HUDEP-2 (cell line): ENCODE measurements at regions not wholly inside any gene's neighbourhood (a gene's known extent, or its start where the extent isn't known, plus 50 kb on each side); places are given as distances from the start of the nearest gene placed in this dataset.

Source experiments
- DNase-seq, 76 experiments: peaks; one replicate each; lab custom pipeline; 2025; ENCODE audit not compliant: unreplicated experiment in 76 of 76; lab: John Stamatoyannopoulos, UW

- no peak for DNase-seq
These were observed 140.5 kb downstream of the TSN start for GRCh38 chr2:121895723-121896571.

- DNase-seq, result peak in 42 of 76 experiments; percentile 1 to 57 (median 17)
These were observed 142.0 kb downstream of the TSN start for GRCh38 chr2:121897335-121897970.

GRCh38 chr2:121898483-121898882 is 143.0 kb downstream of the TSN start:
- no peak for DNase-seq

GRCh38 chr2:121900391-121900790 is 144.9 kb downstream of the TSN start:
- no peak for DNase-seq

- DNase-seq, result no peak
These were observed 146.7 kb downstream of the TSN start for GRCh38 chr2:121902171-121902591.

GRCh38 chr2:121902616-121903015 is 147.2 kb downstream of the TSN start:
- DNase-seq, result no peak

- DNase-seq, result no peak
These were observed 147.7 kb downstream of the TSN start for GRCh38 chr2:121903037-121903689.

GRCh38 chr2:121904656-121905055 is 149.2 kb downstream of the TSN start:
- DNase-seq, result no peak

- DNase-seq, result no peak
These were observed 149.8 kb downstream of the TSN start for GRCh38 chr2:121905201-121905600.

- no peak for DNase-seq
These were observed 150.7 kb downstream of the TSN start for GRCh38 chr2:121906170-121906569.

- no peak for DNase-seq
These were observed 152.5 kb downstream of the TSN start for GRCh38 chr2:121907928-121908327.

GRCh38 chr2:121910139-121910538 is 154.7 kb downstream of the TSN start:
- DNase-seq, result no peak

- no peak for DNase-seq
These were observed 155.6 kb downstream of the TSN start for GRCh38 chr2:121911036-121911435.

GRCh38 chr2:121917143-121917542 is 161.7 kb downstream of the TSN start:
- no peak for DNase-seq

- DNase-seq, result no peak
These were observed 162.8 kb downstream of the TSN start for GRCh38 chr2:121918231-121918630.

- no peak for DNase-seq
These were observed 164.4 kb downstream of the TSN start for GRCh38 chr2:121919803-121920202.

- no peak for DNase-seq
These were observed 170.0 kb downstream of the TSN start for GRCh38 chr2:121925466-121925865.

- DNase-seq, result no peak
These were observed 187.8 kb downstream of the TSN start for GRCh38 chr2:121943285-121943684.

GRCh38 chr2:121944072-121944831 is 188.8 kb downstream of the TSN start:
- no peak for DNase-seq

GRCh38 chr2:121947674-121948073 is 192.2 kb downstream of the TSN start:
- no peak for DNase-seq

- no peak for DNase-seq
These were observed 193.8 kb downstream of the TSN start for GRCh38 chr2:121949271-121949670.
